ENCODE measurements at regions not wholly inside any gene's neighbourhood (a gene's known extent, or its start where the extent isn't known, plus 50 kb on each side); places are given as distances from the start of the nearest gene placed in this dataset.

DNA sequence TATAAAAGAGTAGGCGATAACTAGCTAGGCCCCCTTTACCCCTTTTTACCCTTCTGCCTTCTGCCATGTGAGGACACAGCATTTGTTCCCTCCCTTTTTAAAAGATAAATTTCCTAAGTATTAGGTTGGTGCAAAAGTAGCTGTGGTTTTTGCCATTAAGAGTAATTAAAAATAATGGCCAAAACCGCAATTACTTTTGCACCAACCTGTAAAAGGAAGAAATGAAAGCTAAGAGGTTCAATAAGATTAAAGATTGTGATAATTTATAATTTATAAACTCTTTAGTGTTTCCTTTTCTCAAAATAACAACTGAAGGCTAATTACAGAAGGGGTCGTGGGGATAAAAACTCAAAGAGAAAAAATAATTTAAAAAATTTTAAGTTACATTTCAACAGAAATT lies 283.5 kb upstream of the PDZRN3 start:
- Histone ChIP-seq H3K27ac (no peak overlapping the region), H3K36me3 (no peaks in the 10 kb centered on the region), H3K27me3 (no peaks in the 10 kb centered on the region), H3K4me1 (no peaks in the 10 kb centered on the region), H3K4me3 (no peak overlapping the region), H3K9me3 (no peaks in the 10 kb centered on the region)
- DNase-seq, result no peak
- TF ChIP-seq POLR2A (IDR thresholded peaks at IDR 0.05), result no peak
- TF ChIP-seq, protein P1, sequence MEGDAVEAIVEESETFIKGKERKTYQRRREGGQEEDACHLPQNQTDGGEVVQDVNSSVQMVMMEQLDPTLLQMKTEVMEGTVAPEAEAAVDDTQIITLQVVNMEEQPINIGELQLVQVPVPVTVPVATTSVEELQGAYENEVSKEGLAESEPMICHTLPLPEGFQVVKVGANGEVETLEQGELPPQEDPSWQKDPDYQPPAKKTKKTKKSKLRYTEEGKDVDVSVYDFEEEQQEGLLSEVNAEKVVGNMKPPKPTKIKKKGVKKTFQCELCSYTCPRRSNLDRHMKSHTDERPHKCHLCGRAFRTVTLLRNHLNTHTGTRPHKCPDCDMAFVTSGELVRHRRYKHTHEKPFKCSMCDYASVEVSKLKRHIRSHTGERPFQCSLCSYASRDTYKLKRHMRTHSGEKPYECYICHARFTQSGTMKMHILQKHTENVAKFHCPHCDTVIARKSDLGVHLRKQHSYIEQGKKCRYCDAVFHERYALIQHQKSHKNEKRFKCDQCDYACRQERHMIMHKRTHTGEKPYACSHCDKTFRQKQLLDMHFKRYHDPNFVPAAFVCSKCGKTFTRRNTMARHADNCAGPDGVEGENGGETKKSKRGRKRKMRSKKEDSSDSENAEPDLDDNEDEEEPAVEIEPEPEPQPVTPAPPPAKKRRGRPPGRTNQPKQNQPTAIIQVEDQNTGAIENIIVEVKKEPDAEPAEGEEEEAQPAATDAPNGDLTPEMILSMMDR (IDR thresholded peaks at IDR 0.05), result no peak

DNA sequence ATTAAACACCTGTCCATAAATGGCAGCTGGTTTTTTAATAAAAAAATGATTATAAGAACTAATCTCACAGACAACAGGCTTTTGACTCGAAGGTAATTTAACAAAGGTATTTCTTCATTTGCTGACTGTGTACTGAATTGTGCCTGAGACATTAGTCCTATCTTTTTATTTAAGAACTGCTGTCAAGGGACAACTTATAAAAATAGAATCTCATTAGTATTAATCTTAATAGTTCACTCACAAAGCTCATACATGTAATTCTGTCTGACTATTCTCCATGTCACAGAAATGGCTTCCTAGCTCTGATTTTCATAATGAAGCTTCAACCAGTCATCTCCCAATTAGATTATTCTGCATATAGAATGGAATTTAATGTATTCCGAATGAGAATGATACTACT lies 276.9 kb upstream of the PDZRN3 start:
- no peak overlapping the region for H3K4me3 ChIP-seq
- H3K27ac ChIP-seq, result no peak overlapping the region
- TF ChIP-seq, protein P1 (IDR thresholded peaks at IDR 0.05), result no peak
- TF ChIP-seq POLR2A (IDR thresholded peaks at IDR 0.05), result no peak
- no peaks in the 10 kb centered on the region for H3K4me1 ChIP-seq
- no peaks in the 10 kb centered on the region for H3K36me3 ChIP-seq
- H3K9me3 ChIP-seq, result no peaks in the 10 kb centered on the region
- no peaks in the 10 kb centered on the region for H3K27me3 ChIP-seq
- DNase-seq, result no peak

DNA sequence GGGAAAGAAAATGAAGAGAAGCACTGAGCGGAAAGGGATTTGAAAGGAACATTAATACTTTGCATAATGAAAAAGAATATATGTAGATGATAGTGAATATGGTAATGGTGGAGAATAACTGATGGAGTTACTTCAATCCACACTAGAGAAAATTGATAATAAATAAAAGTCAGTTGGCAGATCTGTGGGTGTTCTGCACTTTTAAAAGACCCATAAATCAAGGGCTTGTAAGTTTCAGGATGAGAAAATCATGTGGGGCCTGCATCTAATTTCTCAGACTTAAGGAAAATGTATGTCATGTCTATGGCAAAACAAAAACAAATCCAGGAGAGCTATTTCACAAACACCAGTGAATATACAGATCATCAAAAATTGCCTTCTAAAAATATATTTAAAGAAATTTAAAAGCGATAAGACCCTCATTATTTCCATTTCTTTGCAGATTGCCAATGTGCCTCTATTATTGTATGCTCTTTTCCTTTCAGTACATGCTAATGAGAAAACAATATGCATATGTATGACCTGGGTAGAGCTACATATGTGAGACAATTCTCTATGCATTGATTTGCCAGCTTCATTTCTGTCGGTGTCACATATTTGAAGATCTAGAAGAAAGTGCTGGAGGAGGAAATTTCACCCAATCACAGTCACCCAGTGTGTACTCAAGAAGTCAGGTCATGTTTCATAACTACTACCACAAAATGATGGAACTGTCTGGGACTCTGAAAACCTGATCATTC lies 269.9 kb upstream of the PDZRN3 start:
- DNase-seq, result no peak
- H3K27me3 ChIP-seq, result no peaks in the 10 kb centered on the region
- no peaks in the 10 kb centered on the region for H3K36me3 ChIP-seq
- TF ChIP-seq, protein P1 (IDR thresholded peaks at IDR 0.05), result no peak
- no peak for TF ChIP-seq POLR2A (IDR thresholded peaks at IDR 0.05)
- no peaks in the 10 kb centered on the region for H3K4me1 ChIP-seq
- no peak overlapping the region for H3K4me3 ChIP-seq
- H3K27ac ChIP-seq, result no peak overlapping the region
- H3K9me3 ChIP-seq, result no peaks in the 10 kb centered on the region

DNA sequence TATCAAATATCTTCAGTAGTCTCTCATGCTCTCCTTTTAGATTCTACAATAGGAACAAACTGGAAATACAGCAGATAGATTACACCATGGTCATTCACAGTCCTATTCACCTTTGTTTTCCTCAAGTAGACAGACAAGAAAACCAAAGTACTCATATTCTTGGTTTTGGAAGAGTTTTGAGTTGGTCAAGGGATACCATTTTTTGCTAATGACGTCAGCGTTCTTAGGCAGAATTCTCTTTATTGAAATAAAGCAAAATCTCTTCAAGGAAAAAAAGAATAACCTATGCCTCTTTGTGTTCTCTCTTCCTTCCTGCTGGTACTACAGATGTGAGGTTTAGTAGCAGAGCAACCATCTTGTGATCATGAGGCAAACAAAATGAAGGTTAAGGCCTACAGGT lies 268.3 kb upstream of the PDZRN3 start:
- no peak overlapping the region for H3K4me3 ChIP-seq

DNA sequence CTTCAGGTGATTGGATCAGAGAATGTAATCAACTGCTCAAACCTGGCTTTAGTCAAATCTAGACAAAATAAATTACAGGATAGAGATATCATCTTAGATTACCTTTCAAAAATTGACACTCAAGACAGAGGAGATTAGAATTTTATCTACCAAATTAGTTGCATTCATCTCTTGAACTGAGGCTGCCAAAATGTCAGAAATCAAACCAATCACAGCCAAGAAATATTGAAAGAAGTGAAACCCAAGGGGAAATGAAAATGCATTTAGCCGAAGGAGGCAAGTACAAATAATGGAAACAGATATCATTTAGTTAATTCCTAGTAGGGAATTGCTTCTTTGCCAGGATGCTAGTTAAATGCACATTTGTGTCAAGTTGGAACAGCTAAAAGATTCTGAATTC lies 261.1 kb upstream of the PDZRN3 start:
- Histone ChIP-seq H3K9me3 (no peaks in the 10 kb centered on the region), H3K36me3 (no peaks in the 10 kb centered on the region), H3K4me1 (no peaks in the 10 kb centered on the region), H3K4me3 (no peak overlapping the region), H3K27ac (no peak overlapping the region), H3K27me3 (no peaks in the 10 kb centered on the region)
- TF ChIP-seq, protein P1 (IDR thresholded peaks at IDR 0.05), result no peak
- TF ChIP-seq POLR2A (IDR thresholded peaks at IDR 0.05), result no peak
- DNase-seq, result no peak

More for the DNA sequence above, 268.3 kb upstream of the PDZRN3 start:
- Histone ChIP-seq H3K27me3 (no peaks in the 10 kb centered on the region), H3K4me1 (no peaks in the 10 kb centered on the region), H3K36me3 (no peaks in the 10 kb centered on the region), H3K27ac (no peak overlapping the region), H3K9me3 (no peaks in the 10 kb centered on the region)
- TF ChIP-seq POLR2A (IDR thresholded peaks at IDR 0.05), result no peak
- no peak for DNase-seq

DNA sequence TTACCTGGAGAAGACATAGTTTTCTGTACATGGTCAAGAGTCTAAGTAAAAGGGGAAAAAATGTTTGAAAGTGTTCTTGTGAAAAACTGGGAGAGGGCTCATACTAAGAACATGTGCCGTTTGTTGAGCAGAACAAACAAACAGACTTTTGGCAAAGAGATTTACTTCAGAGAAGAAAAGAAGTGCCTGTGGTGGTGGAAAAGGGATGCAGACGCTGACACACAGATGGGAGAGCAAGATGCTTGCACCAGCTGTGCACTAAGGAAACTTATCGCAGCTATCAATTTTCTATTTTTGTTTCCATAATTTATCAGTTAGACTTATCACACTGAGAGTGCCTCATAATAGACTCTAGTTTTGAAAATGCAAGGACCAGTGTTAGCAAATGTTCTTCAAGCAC lies 259.6 kb upstream of the PDZRN3 start:
- H3K4me3 ChIP-seq, result no peak overlapping the region
- H3K27ac ChIP-seq, result no peak overlapping the region
- no peak for DNase-seq
- no peaks in the 10 kb centered on the region for H3K4me1 ChIP-seq
- no peak for TF ChIP-seq POLR2A (IDR thresholded peaks at IDR 0.05)
- TF ChIP-seq, protein P1 (IDR thresholded peaks at IDR 0.05), result no peak
- no peaks in the 10 kb centered on the region for H3K36me3 ChIP-seq
- H3K9me3 ChIP-seq, result no peaks in the 10 kb centered on the region
- no peaks in the 10 kb centered on the region for H3K27me3 ChIP-seq

All from Peyer's patch (tissue), 4 donors.